ENCODE measurements at regions not wholly inside any gene's neighbourhood (a gene's known extent, or its start where the extent isn't known, plus 50 kb on each side); places are given as distances from the start of the nearest gene placed in this dataset.

- intact Hi-C loops (cut with DNase I), result no loop called here
- no peak overlapping the region for H3K27ac ChIP-seq
- TF ChIP-seq POLR2A (IDR thresholded peaks at IDR 0.05), result no peak
- no peak for TF ChIP-seq CTCF (IDR thresholded peaks at IDR 0.05)
- TF ChIP-seq POLR2AphosphoS5 (IDR thresholded peaks at IDR 0.05), result no peak
- no peak for TF ChIP-seq EP300 (IDR thresholded peaks at IDR 0.05)
These were observed 158.8 kb upstream of the FBXO11 start for GRCh38 chr2:48065096-48065495.

GRCh38 chr2:48066000-48066399, 159.7 kb upstream of the FBXO11 start:
- no peaks in the 10 kb centered on the region for H3K36me3 ChIP-seq
- no peaks in the 10 kb centered on the region for H3K27me3 ChIP-seq
- no peak for TF ChIP-seq CTCF (IDR thresholded peaks at IDR 0.05)
- no peak for TF ChIP-seq EP300 (IDR thresholded peaks at IDR 0.05)
- no peak for TF ChIP-seq POLR2A (IDR thresholded peaks at IDR 0.05)
- TF ChIP-seq POLR2AphosphoS5 (IDR thresholded peaks at IDR 0.05), result no peak
- H3K4me3 ChIP-seq, result no peak overlapping the region
- intact Hi-C loops (cut with DNase I), result no loop called here
- 82% methylated on average over 2 of the region's 2 CpGs for WGBS, 2 donors
- H3K27ac ChIP-seq, result no peak overlapping the region
- DNase-seq, result no peak
- peaks cover 0 to 3% (median 0%) of the 10 kb centered on the region in 4 donors for H3K9me3 ChIP-seq
- no peaks in the 10 kb centered on the region for H3K4me1 ChIP-seq

More at GRCh38 chr2:48065096-48065495, 158.8 kb upstream of the FBXO11 start:
- DNase-seq, result no peak
- Histone ChIP-seq H3K4me3 (no peak overlapping the region), H3K4me1 (no peaks in the 10 kb centered on the region), H3K36me3 (no peaks in the 10 kb centered on the region), H3K9me3 (no peaks in the 10 kb centered on the region), H3K27me3 (no peaks in the 10 kb centered on the region)

GRCh38 chr2:48069769-48070168, 163.5 kb upstream of the FBXO11 start:
- no peak for DNase-seq
- Histone ChIP-seq H3K27me3 (no peaks in the 10 kb centered on the region), H3K4me3 (no peak overlapping the region), H3K9me3 (peaks cover 0 to 3% (median 0%) of the 10 kb centered on the region in 4 donors), H3K4me1 (no peaks in the 10 kb centered on the region), H3K27ac (no peak overlapping the region), H3K36me3 (no peaks in the 10 kb centered on the region)
- intact Hi-C loops (cut with DNase I), result no loop called here
- no peak for TF ChIP-seq POLR2A (IDR thresholded peaks at IDR 0.05)
- TF ChIP-seq CTCF (IDR thresholded peaks at IDR 0.05), result no peak
- TF ChIP-seq POLR2AphosphoS5 (IDR thresholded peaks at IDR 0.05), result no peak
- no peak for TF ChIP-seq EP300 (IDR thresholded peaks at IDR 0.05)

- no peak for DNase-seq
- no peak for TF ChIP-seq POLR2AphosphoS5 (IDR thresholded peaks at IDR 0.05)
- no peak for TF ChIP-seq CTCF (IDR thresholded peaks at IDR 0.05)
- no peaks in the 10 kb centered on the region for H3K36me3 ChIP-seq
- no peaks in the 10 kb centered on the region for H3K27me3 ChIP-seq
- H3K9me3 ChIP-seq, result peaks cover 0 to 3% (median 0%) of the 10 kb centered on the region in 4 donors
- intact Hi-C loops (cut with DNase I), result no loop called here
- no peaks in the 10 kb centered on the region for H3K4me1 ChIP-seq
- no peak overlapping the region for H3K27ac ChIP-seq
- no peak overlapping the region for H3K4me3 ChIP-seq
- WGBS, 2 donors, result 66 to 83% methylated on average over 3 of the region's 3 CpGs
These were observed 164.1 kb upstream of the FBXO11 start for GRCh38 chr2:48070415-48070814.

GRCh38 chr2:48072583-48072982, 166.3 kb upstream of the FBXO11 start:
- 78 to 87% methylated on average over 5 of the region's 5 CpGs for WGBS, 2 donors
- no peak for TF ChIP-seq EP300 (IDR thresholded peaks at IDR 0.05)
- TF ChIP-seq POLR2AphosphoS5 (IDR thresholded peaks at IDR 0.05), result no peak
- no peak for DNase-seq
- H3K36me3 ChIP-seq, result no peaks in the 10 kb centered on the region
- no peaks in the 10 kb centered on the region for H3K4me1 ChIP-seq
- H3K4me3 ChIP-seq, result no peak overlapping the region
- peaks cover 0 to 3% (median 0%) of the 10 kb centered on the region in 4 donors for H3K9me3 ChIP-seq
- no peaks in the 10 kb centered on the region for H3K27me3 ChIP-seq
- no peak overlapping the region for H3K27ac ChIP-seq
- intact Hi-C loops (cut with DNase I), result no loop called here

Measured in sigmoid colon (tissue), 6 donors.